ENCODE measurements at regions not wholly inside any gene's neighbourhood (a gene's known extent, or its start where the extent isn't known, plus 50 kb on each side); places are given as distances from the start of the nearest gene placed in this dataset.

- no peak for TF ChIP-seq NR3C1 (CRISPR knock-in tag; IDR thresholded peaks at IDR 0.05)
- TF ChIP-seq HNRNPH1 (optimal IDR thresholded peaks at IDR 0.05; ENCODE audit: low read depth, low read length): no peak
- no peak for TF ChIP-seq HCFC1 (IDR thresholded peaks at IDR 0.05; ENCODE audit: low read depth, low read length)
- no peak for TF ChIP-seq CHD2 (IDR thresholded peaks at IDR 0.05; ENCODE audit: low read depth, low read length)
- no peak for TF ChIP-seq CTCF (CRISPR knock-in tag; IDR thresholded peaks at IDR 0.05)
- TF ChIP-seq ZEB1 (IDR thresholded peaks at IDR 0.05; ENCODE audit: insufficient replicate concordance, low read depth): no peak
- TF ChIP-seq REST (IDR thresholded peaks at IDR 0.05; ENCODE audit: borderline replicate concordance in 1 of 2, low read depth in 1 of 2, low read length in 2 of 2): no peak
- no peak for TF ChIP-seq ZSCAN20 (CRISPR knock-in tag; IDR thresholded peaks at IDR 0.05; ENCODE audit: borderline replicate concordance)
Measured at GRCh38 chr2:234306426-234307173, 190.3 kb downstream of the ARL4C start.

Data from HepG2 (cell line).